ENCODE measurements at regions not wholly inside any gene's neighbourhood (a gene's known extent, or its start where the extent isn't known, plus 50 kb on each side); places are given as distances from the start of the nearest gene placed in this dataset.

GRCh38 chr3:89002191-89002590 lies 105.2 kb upstream of the EPHA3 start:
- peaks cover 7% of the 10 kb centered on the region for H3K9me3 ChIP-seq (ENCODE audit: low read length)
- H3K4me3 ChIP-seq (ENCODE audit: low read length) = no peak overlapping the region
- no peak for TF ChIP-seq EZH2 (IDR thresholded peaks at IDR 0.05; ENCODE audit: borderline replicate concordance, insufficient read depth, low read length, poor library complexity, severe bottlenecking)
- no peak for TF ChIP-seq RAD21 (conservative IDR thresholded peaks at IDR 0.05)
- TF ChIP-seq MXI1 (conservative IDR thresholded peaks at IDR 0.05; ENCODE audit: poor library complexity, severe bottlenecking) = no peak
- no peak for TF ChIP-seq EP300 (conservative IDR thresholded peaks at IDR 0.05; ENCODE audit: poor library complexity, severe bottlenecking)
- TF ChIP-seq SMC3 (conservative IDR thresholded peaks at IDR 0.05; ENCODE audit: poor library complexity) = no peak
- TF ChIP-seq, protein P1, sequence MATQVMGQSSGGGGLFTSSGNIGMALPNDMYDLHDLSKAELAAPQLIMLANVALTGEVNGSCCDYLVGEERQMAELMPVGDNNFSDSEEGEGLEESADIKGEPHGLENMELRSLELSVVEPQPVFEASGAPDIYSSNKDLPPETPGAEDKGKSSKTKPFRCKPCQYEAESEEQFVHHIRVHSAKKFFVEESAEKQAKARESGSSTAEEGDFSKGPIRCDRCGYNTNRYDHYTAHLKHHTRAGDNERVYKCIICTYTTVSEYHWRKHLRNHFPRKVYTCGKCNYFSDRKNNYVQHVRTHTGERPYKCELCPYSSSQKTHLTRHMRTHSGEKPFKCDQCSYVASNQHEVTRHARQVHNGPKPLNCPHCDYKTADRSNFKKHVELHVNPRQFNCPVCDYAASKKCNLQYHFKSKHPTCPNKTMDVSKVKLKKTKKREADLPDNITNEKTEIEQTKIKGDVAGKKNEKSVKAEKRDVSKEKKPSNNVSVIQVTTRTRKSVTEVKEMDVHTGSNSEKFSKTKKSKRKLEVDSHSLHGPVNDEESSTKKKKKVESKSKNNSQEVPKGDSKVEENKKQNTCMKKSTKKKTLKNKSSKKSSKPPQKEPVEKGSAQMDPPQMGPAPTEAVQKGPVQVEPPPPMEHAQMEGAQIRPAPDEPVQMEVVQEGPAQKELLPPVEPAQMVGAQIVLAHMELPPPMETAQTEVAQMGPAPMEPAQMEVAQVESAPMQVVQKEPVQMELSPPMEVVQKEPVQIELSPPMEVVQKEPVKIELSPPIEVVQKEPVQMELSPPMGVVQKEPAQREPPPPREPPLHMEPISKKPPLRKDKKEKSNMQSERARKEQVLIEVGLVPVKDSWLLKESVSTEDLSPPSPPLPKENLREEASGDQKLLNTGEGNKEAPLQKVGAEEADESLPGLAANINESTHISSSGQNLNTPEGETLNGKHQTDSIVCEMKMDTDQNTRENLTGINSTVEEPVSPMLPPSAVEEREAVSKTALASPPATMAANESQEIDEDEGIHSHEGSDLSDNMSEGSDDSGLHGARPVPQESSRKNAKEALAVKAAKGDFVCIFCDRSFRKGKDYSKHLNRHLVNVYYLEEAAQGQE (IDR thresholded peaks at IDR 0.05; ENCODE audit: borderline replicate concordance) = no peak
- H3K4me2 ChIP-seq (ENCODE audit: low read length) = no peak overlapping the region
- H3K9me2 ChIP-seq (ENCODE audit: insufficient read depth, low read length) = no peaks in the 10 kb centered on the region
- no peak overlapping the region for H3K27ac ChIP-seq (ENCODE audit: low read length)
- H3K9ac ChIP-seq (ENCODE audit: low read length) = no peak overlapping the region
- H3K79me2 ChIP-seq (replicated peaks; ENCODE audit: insufficient read depth, low read length) = no peaks in the 10 kb centered on the region
- H4K20me1 ChIP-seq (ENCODE audit: insufficient read depth) = no peaks in the 10 kb centered on the region
- no peak overlapping the region for H2AFZ ChIP-seq (ENCODE audit: low read depth, low read length)
- H3F3A ChIP-seq (ENCODE audit: insufficient read depth, low read length, poor library complexity, severe bottlenecking) = no peaks in the 10 kb centered on the region
- H3K36me3 ChIP-seq (ENCODE audit: insufficient read depth, low read length) = no peaks in the 10 kb centered on the region
- no peaks in the 10 kb centered on the region for H3K27me3 ChIP-seq (ENCODE audit: insufficient read depth, low read depth, low read length)

GRCh38 chr3:89013536-89013935 lies 93.9 kb upstream of the EPHA3 start:
- TF ChIP-seq EZH2 (IDR thresholded peaks at IDR 0.05; ENCODE audit: borderline replicate concordance, insufficient read depth, low read length, poor library complexity, severe bottlenecking) = no peak
- no peak overlapping the region for H3K4me3 ChIP-seq (ENCODE audit: low read length)
- no peak overlapping the region for H3K27ac ChIP-seq (ENCODE audit: low read length)
- no peaks in the 10 kb centered on the region for H3F3A ChIP-seq (ENCODE audit: insufficient read depth, low read length, poor library complexity, severe bottlenecking)
- H3K9me3 ChIP-seq (ENCODE audit: low read length) = no peaks in the 10 kb centered on the region
- no peaks in the 10 kb centered on the region for H3K36me3 ChIP-seq (ENCODE audit: insufficient read depth, low read length)
- H3K9me2 ChIP-seq (ENCODE audit: insufficient read depth, low read length) = no peaks in the 10 kb centered on the region
- no peak overlapping the region for H3K4me2 ChIP-seq (ENCODE audit: low read length)
- no peaks in the 10 kb centered on the region for H4K20me1 ChIP-seq (ENCODE audit: insufficient read depth)
- H3K27me3 ChIP-seq (ENCODE audit: insufficient read depth, low read depth, low read length) = no peaks in the 10 kb centered on the region
- H2AFZ ChIP-seq (ENCODE audit: low read depth, low read length) = no peak overlapping the region
- H3K9ac ChIP-seq (ENCODE audit: low read length) = no peak overlapping the region
- H3K79me2 ChIP-seq (replicated peaks; ENCODE audit: insufficient read depth, low read length) = no peaks in the 10 kb centered on the region

DNA sequence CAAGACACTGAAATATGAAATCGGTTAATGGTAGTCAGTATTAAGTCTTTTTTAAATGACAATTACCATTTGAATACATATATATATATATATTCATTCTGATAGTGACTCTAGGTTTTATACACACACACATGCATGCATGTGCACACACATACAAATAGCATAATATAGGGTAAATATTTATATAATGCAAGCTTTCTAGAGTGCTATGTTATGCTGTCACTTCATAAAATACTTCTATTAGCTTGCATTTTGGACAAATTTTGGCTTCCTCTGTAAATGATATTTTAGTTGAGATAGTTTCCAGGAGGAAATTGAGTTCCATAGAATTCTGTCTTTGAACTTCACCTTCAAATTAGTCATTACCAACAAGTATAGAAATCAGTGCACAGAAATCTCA lies 89.9 kb upstream of the EPHA3 start:
- Histone ChIP-seq H3K27me3 (ENCODE audit: insufficient read depth, low read depth, low read length) (no peaks in the 10 kb centered on the region), H3F3A (ENCODE audit: insufficient read depth, low read length, poor library complexity, severe bottlenecking) (no peaks in the 10 kb centered on the region), H2AFZ (ENCODE audit: low read depth, low read length) (no peak overlapping the region), H3K79me2 (replicated peaks; ENCODE audit: insufficient read depth, low read length) (no peaks in the 10 kb centered on the region), H3K27ac (ENCODE audit: low read length) (no peak overlapping the region), H3K4me3 (ENCODE audit: low read length) (no peak overlapping the region), H3K36me3 (ENCODE audit: insufficient read depth, low read length) (no peaks in the 10 kb centered on the region), H4K20me1 (ENCODE audit: insufficient read depth) (no peaks in the 10 kb centered on the region), H3K9me3 (ENCODE audit: low read length) (no peaks in the 10 kb centered on the region), H3K9me2 (ENCODE audit: insufficient read depth, low read length) (no peaks in the 10 kb centered on the region), H3K9ac (ENCODE audit: low read length) (no peak overlapping the region), H3K4me2 (ENCODE audit: low read length) (no peak overlapping the region)
- TF ChIP-seq EP300 (conservative IDR thresholded peaks at IDR 0.05; ENCODE audit: poor library complexity, severe bottlenecking) = no peak
- TF ChIP-seq RAD21 (conservative IDR thresholded peaks at IDR 0.05) = no peak
- no peak for TF ChIP-seq SMC3 (conservative IDR thresholded peaks at IDR 0.05; ENCODE audit: poor library complexity)
- no peak for TF ChIP-seq POLR2AphosphoS5 (IDR thresholded peaks at IDR 0.05)
- TF ChIP-seq, protein P2, sequence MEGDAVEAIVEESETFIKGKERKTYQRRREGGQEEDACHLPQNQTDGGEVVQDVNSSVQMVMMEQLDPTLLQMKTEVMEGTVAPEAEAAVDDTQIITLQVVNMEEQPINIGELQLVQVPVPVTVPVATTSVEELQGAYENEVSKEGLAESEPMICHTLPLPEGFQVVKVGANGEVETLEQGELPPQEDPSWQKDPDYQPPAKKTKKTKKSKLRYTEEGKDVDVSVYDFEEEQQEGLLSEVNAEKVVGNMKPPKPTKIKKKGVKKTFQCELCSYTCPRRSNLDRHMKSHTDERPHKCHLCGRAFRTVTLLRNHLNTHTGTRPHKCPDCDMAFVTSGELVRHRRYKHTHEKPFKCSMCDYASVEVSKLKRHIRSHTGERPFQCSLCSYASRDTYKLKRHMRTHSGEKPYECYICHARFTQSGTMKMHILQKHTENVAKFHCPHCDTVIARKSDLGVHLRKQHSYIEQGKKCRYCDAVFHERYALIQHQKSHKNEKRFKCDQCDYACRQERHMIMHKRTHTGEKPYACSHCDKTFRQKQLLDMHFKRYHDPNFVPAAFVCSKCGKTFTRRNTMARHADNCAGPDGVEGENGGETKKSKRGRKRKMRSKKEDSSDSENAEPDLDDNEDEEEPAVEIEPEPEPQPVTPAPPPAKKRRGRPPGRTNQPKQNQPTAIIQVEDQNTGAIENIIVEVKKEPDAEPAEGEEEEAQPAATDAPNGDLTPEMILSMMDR (IDR thresholded peaks at IDR 0.05; ENCODE audit: poor library complexity, severe bottlenecking) = no peak
- no peak for TF ChIP-seq MXI1 (conservative IDR thresholded peaks at IDR 0.05; ENCODE audit: poor library complexity, severe bottlenecking)
- TF ChIP-seq, protein P1 (IDR thresholded peaks at IDR 0.05; ENCODE audit: borderline replicate concordance) = no peak
- TF ChIP-seq TAF1 (IDR thresholded peaks at IDR 0.05; ENCODE audit: low read depth) = no peak
- no peak for TF ChIP-seq EZH2 (IDR thresholded peaks at IDR 0.05; ENCODE audit: borderline replicate concordance, insufficient read depth, low read length, poor library complexity, severe bottlenecking)

Measured in neural cell (in vitro differentiated cells).